ENCODE measurements at regions not wholly inside any gene's neighbourhood (a gene's known extent, or its start where the extent isn't known, plus 50 kb on each side); places are given as distances from the start of the nearest gene placed in this dataset.
"Not testable (repeated sequence)": the region's sequence is repeated elsewhere in the genome, so short reads cannot be mapped to it uniquely, and the experiment has no call there.

GRCh38 chr3:589066-589465, 392.5 kb downstream of the CHL1 start:
- not testable (repeated sequence) for TF ChIP-seq CTCF (IDR thresholded peaks at IDR 0.05; ENCODE audit: borderline replicate concordance, extremely low read depth, low read length, poor library complexity, severe bottlenecking); EZH2 (IDR thresholded peaks at IDR 0.05; ENCODE audit: borderline replicate concordance, low read depth, low read length, severe bottlenecking)
